Ovary (tissue), 7 donors: ENCODE measurements at regions not wholly inside any gene's neighbourhood (a gene's known extent, or its start where the extent isn't known, plus 50 kb on each side); places are given as distances from the start of the nearest gene placed in this dataset.

ENCODE experiments used
- DNase-seq, 5 donors: peaks; one replicate each; pipeline ENCODE4 v3.0.0-alpha.2; 2019 to 2020
- H3K27ac ChIP-seq, 2 donors: fragments of 200-600 bp; one replicate each; pipeline versions ENCODE4 v1.5.1 to v1.8.0; 2019 to 2022
- H3K27me3 ChIP-seq: fragments of 200-600 bp; one replicate; pipeline ENCODE4 v1.8.0; 2022
- H3K36me3 ChIP-seq: fragments of 200-600 bp; sonication (generic); one replicate; pipeline ENCODE4 v1.5.1; 2019
- H3K4me1 ChIP-seq: one replicate; pipeline ENCODE4 v1.8.1; 2013; ENCODE audit warnings: mild to moderate bottlenecking, moderate library complexity; ENCODE audit not compliant: insufficient read depth
- H3K4me3 ChIP-seq: fragments of 200-600 bp; sonication (generic); one replicate; pipeline ENCODE4 v1.5.1; 2017
- H3K9me3 ChIP-seq, 2 donors: fragments of 200-600 bp in 1 of 2; sonication (generic) in 1 of 2; one replicate each; pipeline versions ENCODE4 v1.5.1 to v1.8.1; 2013 to 2019; ENCODE audit warnings: mild to moderate bottlenecking in 1 of 2, moderate library complexity in 1 of 2
- CTCF ChIP-seq, 3 donors: fragments of 450-650 bp in 2 of 3; fragments of 200-600 bp in 1 of 3; IDR thresholded peaks; one replicate each; pipeline versions ENCODE4 v1.5.1 to v1.8.0; 2016 to 2022; ENCODE audit warnings: antibody characterized with exemption in 3 of 3, mild to moderate bottlenecking in 1 of 3
- EP300 ChIP-seq: sonication (generic); formaldehyde crosslinking; IDR thresholded peaks from one replicate; pipeline ENCODE4 v1.6.1; 2017; ENCODE audit warnings: antibody characterized with exemption
- POLR2A ChIP-seq: fragments of 450-650 bp; IDR thresholded peaks from one replicate; pipeline ENCODE4 v1.6.1; 2017; ENCODE audit warnings: antibody characterized with exemption, mild to moderate bottlenecking, moderate library complexity
- WGBS, 3 donors: extraction: QIAGEN DNeasy Blood & Tissue Kit in 1 of 3; methylation state at CpG; one replicate each; pipeline versions ENCODE4 v1.1.5 to v1.1.7; 2013 to 2017; 5-methylcytosine and 5-hydroxymethylcytosine counted together
- intact Hi-C, 4 donors: fragments of 100-400 bp; cut with DNase I; formaldehyde crosslinking; loops; one replicate each; pipeline versions ENCODE4 v1.11.0 to v1.15.1; 2022 to 2023
- donor health status: DM: no; HTN: no; CAD: no; lungs with moderate emphysema.
- donor health status: DM: no; HTN: no; CAD: no.
- donor health status: Bipolar disorder and iron deficiency.
- donor health status: DM: no; HTN: no; CAD: no.
- donor health status: DM: yes; HTN: yes; CAD: no.

GRCh38 chr14:98208943-98209342 lies 1063.1 kb downstream of the BCL11B start:
- intact Hi-C loops = no loop called here
- WGBS, 3 donors = 78 to 83% (median 81%) methylated on average over 4 of the region's 4 CpGs
- TF ChIP-seq POLR2A = no peak
- TF ChIP-seq EP300 = no peak
- no peak for TF ChIP-seq CTCF (IDR thresholded peaks at IDR 0.05)

GRCh38 chr14:98210045-98210672 lies 1061.8 kb downstream of the BCL11B start:
- intact Hi-C loops = no loop called here
- no peak for DNase-seq
- Histone ChIP-seq H3K36me3 (no peaks in the 10 kb centered on the region), H3K4me1 (no peaks in the 10 kb centered on the region), H3K4me3 (no peak overlapping the region), H3K9me3 (no peaks in the 10 kb centered on the region), H3K27ac (no peak overlapping the region), H3K27me3 (no peaks in the 10 kb centered on the region)
- no peak for TF ChIP-seq CTCF (IDR thresholded peaks at IDR 0.05)
- TF ChIP-seq POLR2A = no peak
- TF ChIP-seq EP300 = no peak
- WGBS, 3 donors = 32 to 40% (median 40%) methylated on average over 12 of the region's 12 CpGs

More at GRCh38 chr14:98208943-98209342, 1063.1 kb downstream of the BCL11B start:
- Histone ChIP-seq H3K27ac (no peak overlapping the region), H3K36me3 (no peaks in the 10 kb centered on the region), H3K4me3 (no peak overlapping the region), H3K9me3 (no peaks in the 10 kb centered on the region), H3K4me1 (no peaks in the 10 kb centered on the region), H3K27me3 (no peaks in the 10 kb centered on the region)
- DNase-seq = no peak

- no peak overlapping the region for H3K27ac ChIP-seq
- DNase-seq = no peak
- H3K4me3 ChIP-seq = no peak overlapping the region
- WGBS, 3 donors = 79 to 87% (median 85%) methylated on average over 6 of the region's 6 CpGs
- H3K36me3 ChIP-seq = no peaks in the 10 kb centered on the region
- H3K4me1 ChIP-seq = no peaks in the 10 kb centered on the region
- H3K9me3 ChIP-seq = no peaks in the 10 kb centered on the region
- intact Hi-C loops = no loop called here
- H3K27me3 ChIP-seq = no peaks in the 10 kb centered on the region
- TF ChIP-seq EP300 = no peak
- TF ChIP-seq POLR2A = no peak
- TF ChIP-seq CTCF (IDR thresholded peaks at IDR 0.05) = no peak
These were observed 1054.5 kb downstream of the BCL11B start for GRCh38 chr14:98217530-98217929.

GRCh38 chr14:98218218-98218617 lies 1053.8 kb downstream of the BCL11B start:
- WGBS, 3 donors = 38 to 66% (median 59%) methylated on average over 3 to 4 of the region's 4 CpGs
- no peak overlapping the region for H3K27ac ChIP-seq
- H3K27me3 ChIP-seq = no peaks in the 10 kb centered on the region
- H3K9me3 ChIP-seq = no peaks in the 10 kb centered on the region
- H3K36me3 ChIP-seq = no peaks in the 10 kb centered on the region
- no peaks in the 10 kb centered on the region for H3K4me1 ChIP-seq
- H3K4me3 ChIP-seq = no peak overlapping the region
- DNase-seq = no peak
- intact Hi-C loops = no loop called here
- TF ChIP-seq CTCF (IDR thresholded peaks at IDR 0.05) (no peak), POLR2A (no peak), EP300 (no peak)
